NOMO-1 treated with DMSO at 0.1 percent for 48 hours (cell line): ENCODE measurements at regions not wholly inside any gene's neighbourhood (a gene's known extent, or its start where the extent isn't known, plus 50 kb on each side); places are given as distances from the start of the nearest gene placed in this dataset.
A peak's percentile ranks its signal among the peaks of the same experiment; 100 is the strongest.
"Not testable (repeated sequence)": the region's sequence is repeated elsewhere in the genome, so short reads cannot be mapped to it uniquely, and the experiment has no call there.

ENCODE experiments used
- DNase-seq: peaks from one replicate; lab custom pipeline; 2025; ENCODE audit not compliant: unreplicated experiment; lab: John Stamatoyannopoulos, UW

GRCh38 chr3:124306665-124307064 is 314.7 kb upstream of the ROPN1 start:
- DNase-seq = no peak

DNA sequence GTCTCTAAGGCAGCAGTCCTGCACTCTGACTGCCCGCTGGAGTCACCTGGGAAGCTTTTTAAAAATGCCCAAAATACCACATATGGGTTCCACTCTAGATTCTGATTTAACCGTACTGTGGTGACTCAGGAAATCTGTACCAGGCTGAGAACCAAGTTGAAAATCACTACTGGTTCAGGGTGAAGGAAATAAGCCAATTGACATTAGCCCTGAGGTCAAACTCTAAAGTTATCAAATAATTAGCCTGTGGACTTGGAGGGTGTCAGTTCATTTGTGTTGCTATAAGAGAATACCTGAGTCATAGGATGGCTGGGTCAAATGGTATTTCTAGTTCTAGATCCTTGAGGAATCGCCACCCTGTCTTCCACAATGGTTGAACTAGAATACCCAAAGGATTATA is 321.7 kb upstream of the ROPN1 start:
- no peak for DNase-seq

GRCh38 chr3:124315215-124316033 is 323.5 kb upstream of the ROPN1 start:
- no peak for DNase-seq

- DNase-seq = peak; percentile 59
These were observed 324.0 kb upstream of the ROPN1 start for GRCh38 chr3:124316034-124316287.

GRCh38 chr3:124318014-124318413 is 326.1 kb upstream of the ROPN1 start:
- no peak for DNase-seq

DNA sequence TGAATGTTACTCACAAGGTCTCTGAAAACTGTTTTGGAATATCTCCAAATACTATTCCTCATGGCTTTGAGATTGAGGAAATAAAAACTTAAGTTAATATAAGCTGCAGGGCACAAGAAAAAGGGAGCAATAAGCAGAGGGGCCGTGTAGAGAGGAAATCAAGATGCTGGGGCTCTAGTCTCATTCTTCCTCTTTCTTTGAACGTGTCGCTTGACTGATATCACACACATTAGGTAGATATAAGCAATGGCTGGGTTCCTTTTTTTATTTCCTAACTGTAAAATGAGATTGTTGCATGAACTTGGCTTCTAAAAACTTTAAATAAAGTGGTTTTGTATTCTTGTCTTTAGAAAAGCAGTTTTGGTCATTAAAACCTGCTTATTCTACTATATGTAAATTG is 326.7 kb upstream of the ROPN1 start:
- peak; percentile 28 for DNase-seq

- no peak for DNase-seq
These were observed 329.1 kb upstream of the ROPN1 start for GRCh38 chr3:124320976-124321375.

DNA sequence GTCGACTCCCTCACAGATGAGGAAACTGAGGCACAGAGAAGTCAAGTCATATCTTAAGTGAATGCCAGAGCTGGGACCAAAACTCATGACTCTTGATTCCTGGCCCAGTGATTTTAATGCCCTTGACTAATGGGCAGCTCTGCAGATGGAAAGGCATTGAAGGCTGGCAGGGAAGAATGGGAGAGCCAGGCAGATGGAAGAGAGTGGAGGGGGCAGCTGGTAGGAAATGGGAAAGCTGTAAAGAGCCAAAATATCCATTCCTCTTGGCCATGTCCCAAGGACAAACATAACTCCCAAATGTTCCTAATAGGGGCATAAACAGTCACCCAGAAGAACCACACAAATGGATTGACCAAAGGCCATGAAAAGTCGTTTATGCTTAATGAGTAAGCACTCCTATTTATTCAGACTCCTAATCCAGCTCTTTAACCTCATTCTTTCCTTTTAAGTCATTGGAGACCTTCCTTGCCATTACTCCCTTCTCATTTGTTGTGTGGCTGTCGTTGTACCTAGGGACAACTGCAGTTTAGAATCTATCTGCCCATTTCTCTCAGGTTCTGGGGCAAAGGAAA is 330.5 kb upstream of the ROPN1 start:
- DNase-seq = no peak

DNA sequence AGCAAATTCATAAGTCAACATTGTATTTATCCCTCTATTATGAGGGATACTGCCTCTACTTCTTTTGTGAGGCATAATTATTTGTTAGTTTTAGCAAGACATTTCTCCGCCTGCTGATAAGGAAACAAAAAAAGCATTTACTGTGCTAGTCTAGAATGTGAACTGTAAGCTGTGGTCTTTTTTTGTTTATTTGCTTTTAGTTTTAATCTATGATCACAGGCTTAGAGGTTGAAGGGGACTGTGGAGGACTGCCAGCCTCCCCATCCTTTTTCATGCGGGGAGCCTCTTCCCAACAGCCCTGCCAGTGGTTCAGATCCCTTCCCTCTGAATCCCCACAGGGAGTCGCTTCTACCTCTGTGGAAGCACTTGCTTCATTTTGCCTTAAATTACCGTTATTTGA is 331.0 kb upstream of the ROPN1 start:
- no peak for DNase-seq

GRCh38 chr3:124325248-124325647 is 333.3 kb upstream of the ROPN1 start:
- DNase-seq = no peak

GRCh38 chr3:124329723-124330122 is 337.8 kb upstream of the ROPN1 start:
- no peak for DNase-seq

DNA sequence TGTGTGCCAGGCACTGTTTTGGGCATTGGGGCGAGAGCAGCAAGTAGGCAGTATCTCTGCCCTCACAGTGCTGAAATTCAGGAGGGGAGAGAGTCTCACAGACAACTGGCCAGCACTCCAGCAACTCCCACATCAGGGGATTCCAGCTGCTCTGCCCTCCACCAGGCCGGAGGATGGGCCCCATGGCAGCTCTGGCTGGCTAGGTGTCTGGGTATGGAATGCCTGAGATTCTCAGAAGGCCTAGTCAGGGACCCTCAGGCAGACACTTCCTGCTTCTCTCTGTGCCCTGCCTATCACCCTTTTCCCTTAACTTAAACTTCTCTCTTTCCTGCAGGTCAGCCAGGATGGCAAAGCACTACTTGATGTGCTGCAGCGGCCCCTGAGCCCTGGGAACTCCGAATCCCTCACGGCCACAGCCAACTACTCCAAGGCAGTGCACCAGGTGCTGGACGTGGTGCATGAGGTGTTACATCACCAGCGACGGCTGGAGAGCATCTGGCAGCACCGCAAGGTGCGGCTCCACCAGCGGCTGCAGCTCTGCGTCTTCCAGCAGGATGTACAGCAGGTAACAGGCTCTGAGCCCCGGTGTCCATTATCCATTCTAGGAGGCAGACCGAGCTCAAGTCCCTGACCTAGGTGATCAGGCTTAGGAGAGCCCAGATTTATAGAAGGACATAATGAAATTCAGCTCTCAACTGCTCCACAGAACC is 342.2 kb upstream of the ROPN1 start:
- no peak for DNase-seq

GRCh38 chr3:124336067-124336656 is 344.2 kb upstream of the ROPN1 start:
- no peak for DNase-seq

- DNase-seq = no peak
These were observed 353.9 kb upstream of the ROPN1 start for GRCh38 chr3:124345845-124346244.

DNA sequence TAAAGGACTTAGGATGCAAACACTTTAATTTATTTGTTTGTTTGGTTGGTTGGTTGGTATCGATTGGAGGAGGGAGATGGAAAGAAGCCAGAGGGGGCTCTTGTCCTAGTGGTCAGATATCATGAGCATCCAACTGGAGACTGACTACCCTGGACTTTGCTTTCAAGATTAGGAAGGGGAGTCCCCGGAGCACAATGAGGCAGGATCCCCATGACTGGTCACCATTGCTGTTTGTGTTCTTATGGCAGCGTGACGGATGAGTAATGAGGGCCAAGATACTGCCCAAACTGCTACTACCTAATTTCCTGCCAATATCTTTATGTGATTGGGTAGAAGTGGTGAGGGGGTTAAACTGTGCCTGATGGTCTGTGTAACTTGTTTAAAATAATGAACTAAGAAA is 354.6 kb upstream of the ROPN1 start:
- no peak for DNase-seq

DNA sequence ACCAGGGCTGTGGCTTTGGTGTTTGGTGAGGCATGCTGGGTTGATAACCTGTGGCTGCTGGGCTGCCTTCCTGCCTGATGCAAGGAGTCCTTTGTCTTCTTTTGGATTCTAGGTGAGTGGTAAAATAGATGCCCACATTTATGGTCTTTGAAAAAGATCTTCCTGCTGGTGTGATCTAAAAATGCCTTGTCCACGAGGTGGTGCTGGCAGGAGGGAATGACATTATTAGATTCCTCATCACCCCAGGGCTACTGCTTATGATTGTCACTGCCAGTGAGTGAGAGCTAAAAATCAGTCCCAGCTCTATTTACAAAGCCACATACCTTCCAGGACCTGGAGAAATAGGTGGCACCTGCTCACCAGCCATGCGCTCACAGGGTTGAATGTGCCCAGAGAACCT is 355.5 kb upstream of the ROPN1 start:
- no peak for DNase-seq

DNA sequence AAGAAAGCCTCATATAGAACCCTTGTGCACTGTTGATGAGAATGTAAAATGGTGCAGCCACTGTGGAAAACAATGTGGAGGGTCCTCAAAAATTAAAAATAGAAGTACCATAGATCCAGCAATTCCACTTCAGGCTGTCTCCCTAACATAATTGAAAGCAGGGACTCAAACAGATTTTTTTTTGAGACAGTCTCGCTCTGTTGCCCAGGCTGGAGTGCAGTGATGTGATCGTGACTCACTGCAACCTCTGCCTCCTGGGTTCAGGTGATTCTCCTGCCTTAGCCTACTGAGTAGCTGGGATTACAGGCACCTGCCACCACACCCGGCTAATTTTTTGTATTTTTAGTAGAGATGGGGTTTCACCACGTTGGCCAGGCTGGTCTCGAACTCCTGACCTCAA is 356.6 kb upstream of the ROPN1 start:
- not testable (repeated sequence) for DNase-seq

DNA sequence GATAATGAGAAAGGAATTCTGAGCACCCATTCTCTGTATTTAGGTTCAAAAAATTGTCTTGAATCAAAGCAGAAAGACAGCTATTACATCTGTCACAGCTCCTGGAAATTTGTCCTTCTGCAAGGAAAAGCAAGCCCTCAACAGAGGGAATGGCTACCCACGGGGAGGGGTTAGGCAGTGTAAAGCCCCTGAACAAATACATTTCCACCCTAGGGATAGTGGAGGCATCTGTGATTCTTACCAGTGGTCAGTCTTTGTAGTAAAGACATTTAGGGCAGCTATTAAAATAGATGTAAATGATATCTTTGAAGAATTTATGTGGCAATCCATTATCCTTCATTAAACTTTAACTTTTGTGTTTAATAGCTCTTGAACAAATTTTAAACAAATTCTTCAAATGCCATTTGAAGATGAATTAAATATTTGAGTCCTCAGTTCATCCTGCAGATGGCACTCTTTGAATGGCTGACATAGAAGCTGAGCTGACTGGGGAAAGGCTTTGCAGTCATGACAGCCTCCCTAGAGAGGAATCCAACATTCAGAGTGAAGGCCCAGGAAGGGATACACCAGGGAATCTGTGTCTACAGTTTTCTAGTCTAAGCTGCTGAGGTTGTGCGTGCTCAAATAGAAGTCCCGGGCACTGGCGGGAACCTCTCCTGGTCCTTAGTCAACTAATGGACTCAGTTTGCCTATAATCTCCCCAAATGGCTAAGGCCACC is 359.7 kb upstream of the ROPN1 start:
- DNase-seq = no peak

- DNase-seq = no peak
These were observed 360.2 kb upstream of the ROPN1 start for GRCh38 chr3:124352149-124352539.

DNA sequence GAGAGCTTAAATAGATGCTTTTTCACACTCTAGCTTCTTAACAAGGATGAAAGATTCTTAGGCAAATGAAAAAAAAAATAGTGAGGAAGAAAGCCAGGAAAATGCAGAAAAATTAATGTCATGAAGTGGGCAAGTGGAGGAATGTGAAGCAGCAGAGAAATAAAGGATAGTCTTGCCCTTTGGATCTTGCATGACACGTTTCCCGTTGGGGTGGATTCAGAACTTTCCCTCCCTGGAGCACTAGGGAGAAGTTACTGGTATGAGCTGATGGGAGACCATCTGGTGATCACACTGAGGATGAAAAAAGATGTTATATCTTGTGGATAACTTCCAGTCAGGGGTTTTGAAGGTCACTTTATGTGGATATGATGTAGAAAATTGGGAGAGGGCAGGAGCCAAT is 361.8 kb upstream of the ROPN1 start:
- no peak for DNase-seq

GRCh38 chr3:124354150-124354549 is 362.2 kb upstream of the ROPN1 start:
- no peak for DNase-seq

GRCh38 chr3:124358156-124358555 is 366.2 kb upstream of the ROPN1 start:
- DNase-seq = no peak
